HG02678 (cell line): ENCODE measurements at regions not wholly inside any gene's neighbourhood (a gene's known extent, or its start where the extent isn't known, plus 50 kb on each side); places are given as distances from the start of the nearest gene placed in this dataset.

Experiments
- ATAC-seq: cut with Tn5 transposase; IDR thresholded peaks from one replicate; pipeline ENCODE4 v1.9.1; 2021; ENCODE audit warnings: mild to moderate bottlenecking, moderate library complexity; ENCODE audit not compliant: unreplicated experiment

DNA sequence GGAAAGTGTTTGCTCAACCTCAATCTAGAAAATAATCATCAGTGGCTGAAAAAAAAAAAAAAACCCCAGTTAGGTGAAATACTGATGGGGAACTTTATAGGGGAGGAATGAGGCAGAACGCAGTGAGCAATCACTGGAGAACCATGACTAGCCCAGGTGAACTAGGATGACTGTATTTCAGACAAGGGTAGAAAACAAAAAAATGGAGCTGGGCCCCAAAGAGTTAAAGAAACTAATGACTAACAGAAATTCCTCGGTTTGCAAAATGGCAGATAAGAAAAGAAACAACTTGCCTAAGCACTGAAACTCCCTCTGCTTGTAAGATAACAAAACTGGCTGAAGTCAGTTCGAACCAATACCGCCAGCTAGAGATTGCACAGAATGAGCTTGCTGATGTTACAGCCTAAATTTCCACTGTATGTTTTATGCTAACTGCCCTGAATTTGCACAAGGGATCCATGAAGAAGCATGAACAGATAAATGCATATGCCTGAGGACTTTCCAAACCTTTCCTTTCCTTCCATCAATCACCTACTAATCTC lies 245.9 kb downstream of the METTL4 start:
- ATAC-seq: no peak

DNA sequence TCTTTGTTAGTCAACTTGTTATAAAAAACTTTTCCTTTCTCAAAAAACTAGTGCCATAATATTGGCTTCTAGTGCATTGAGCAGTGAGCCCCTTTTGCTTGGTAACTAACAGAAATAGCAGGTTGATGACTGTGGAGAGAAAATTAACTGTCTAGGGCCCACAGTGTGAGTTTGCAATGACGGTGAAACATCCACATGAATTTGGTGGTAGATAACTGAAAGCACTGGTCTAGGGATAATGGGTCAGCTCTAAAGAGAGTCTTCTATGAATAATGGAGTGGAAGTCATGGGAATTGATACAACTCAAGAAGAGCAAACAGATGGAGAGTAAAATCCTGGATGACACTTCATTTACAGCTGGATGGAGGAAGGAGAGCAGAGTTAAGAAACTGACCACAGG lies 245.4 kb downstream of the METTL4 start:
- ATAC-seq: no peak

DNA sequence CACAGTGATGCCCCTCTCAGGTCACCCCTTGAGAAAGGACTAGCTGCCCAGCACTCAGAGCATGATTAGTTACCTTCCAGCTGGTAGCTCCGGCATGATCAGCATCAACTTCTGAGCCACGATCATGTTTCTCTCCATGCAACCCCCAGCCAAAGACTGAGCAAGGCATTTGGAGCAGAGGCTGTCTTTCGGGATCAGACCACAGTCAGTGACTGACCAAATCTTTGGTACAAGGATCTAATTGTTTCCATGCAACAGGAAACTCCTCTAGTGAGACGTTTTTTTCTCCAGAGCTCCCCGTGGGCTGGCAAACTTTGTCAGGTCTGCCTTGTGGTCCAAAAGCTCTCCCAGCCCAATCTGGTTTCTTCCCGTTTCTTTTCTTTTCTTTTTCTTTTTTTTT lies 244.3 kb downstream of the METTL4 start:
- no peak for ATAC-seq

DNA sequence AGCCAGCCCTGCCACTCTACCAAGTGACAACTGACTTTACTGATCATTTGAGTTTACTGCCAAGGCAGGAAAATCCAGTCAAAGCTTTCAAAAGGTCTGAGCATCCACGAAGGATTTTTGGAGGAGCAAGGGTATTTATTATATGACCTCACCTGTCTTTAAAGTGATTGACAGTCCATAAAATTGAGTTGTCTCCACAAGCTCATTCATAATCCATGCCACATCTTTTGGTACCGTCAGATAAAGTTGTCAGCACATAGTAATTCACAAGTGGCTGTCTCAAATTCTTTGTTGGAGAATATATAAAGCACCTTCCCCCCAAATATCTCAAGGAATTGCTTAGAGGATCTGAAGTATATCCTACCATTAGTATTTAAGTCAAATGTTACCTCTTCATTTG lies 240.5 kb downstream of the METTL4 start:
- ATAC-seq: no peak

DNA sequence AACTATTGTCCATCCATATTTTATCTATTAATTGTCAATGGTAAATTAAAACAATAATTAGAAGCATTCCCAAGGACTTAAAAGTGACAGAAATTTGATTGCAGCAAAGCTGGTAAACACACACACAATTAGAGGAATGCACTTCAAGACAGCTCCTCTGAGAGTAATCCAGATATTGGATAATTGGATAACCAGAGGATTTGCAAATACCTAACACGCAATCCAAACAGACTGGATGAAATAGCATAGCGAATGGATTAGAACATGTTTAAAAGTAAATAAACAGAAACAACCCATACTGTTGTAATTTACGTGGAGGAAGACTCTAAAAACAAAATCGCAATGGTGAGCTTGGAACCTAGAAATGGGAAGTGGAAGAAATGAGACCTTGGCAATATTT lies 239.8 kb downstream of the METTL4 start:
- ATAC-seq: no peak

DNA sequence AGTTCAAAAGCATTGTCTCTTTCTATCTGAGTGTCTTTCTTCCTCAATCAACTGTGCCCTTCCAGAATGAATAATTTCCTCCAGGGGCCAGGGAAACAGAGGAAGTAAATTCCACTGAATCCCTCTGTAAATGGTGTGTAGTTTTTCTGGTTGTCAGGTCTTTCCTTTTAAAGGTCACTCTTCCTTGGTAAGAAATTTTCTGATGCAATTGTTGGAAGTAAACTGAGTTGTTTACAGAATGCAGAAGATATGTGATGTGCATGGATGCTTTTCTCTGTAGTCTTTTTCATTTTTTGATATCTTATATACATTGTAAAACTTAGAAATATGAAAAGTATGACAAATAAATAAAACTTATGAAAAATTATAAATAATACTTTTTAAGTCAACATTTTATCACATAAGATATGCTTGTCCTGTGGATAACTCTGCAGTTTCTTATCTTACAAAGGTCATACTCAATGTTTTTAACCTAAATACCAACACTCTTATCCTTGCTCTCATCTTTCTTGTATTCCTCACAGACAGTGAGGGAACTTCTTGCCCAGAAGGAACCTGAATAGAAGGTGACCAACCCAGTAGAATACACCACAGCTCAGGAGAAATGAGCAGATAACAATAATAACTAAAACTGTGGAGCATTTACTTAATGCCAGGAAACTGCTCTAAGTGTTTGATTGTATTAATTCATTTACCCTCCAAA lies 234.5 kb downstream of the METTL4 start:
- no peak for ATAC-seq

DNA sequence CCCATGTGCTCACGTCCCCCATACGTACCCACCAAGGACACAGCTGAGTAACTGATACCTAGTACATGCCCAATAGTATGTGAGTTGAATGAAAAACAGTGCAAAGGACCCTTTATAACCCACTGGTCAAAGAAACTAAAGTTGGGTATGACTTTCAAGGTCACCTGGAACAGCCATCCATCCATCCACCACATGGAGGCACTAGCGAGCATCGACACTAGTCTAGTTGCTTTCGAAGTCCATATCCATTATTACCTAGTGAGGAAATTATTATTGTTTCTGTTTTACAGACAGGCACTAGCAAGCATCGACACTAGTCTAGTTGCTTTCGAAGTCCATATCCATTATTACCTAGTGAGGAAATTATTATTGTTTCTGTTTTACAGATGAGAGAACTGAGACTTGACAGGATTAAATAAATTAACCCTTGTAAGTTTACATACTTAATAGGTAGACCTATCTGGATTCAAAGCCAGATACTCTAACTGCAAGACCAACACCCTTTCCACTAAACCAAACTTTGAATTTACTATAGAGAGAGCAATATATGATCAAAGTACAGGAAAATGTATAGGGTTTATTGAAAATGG lies 233.7 kb downstream of the METTL4 start:
- ATAC-seq: peak; percentile 90

DNA sequence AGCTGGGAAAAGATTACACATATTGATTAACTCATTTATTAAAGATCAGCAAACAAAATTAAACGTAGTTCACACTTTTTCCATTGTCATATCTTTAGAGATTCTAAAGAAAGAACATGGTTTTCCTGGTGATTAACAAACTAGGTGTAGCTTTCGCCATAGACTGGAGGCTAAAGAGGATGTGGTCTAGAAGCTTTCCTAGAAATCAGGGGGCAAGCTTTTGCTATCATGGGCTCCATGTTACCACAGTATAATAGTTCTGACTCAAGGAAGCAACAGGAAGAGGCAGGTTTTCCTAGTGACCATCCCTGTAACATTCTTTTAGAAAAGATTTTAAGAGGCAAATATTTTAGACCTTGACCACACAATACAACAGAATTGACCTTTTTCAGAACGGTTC lies 232.7 kb downstream of the METTL4 start:
- ATAC-seq: no peak

DNA sequence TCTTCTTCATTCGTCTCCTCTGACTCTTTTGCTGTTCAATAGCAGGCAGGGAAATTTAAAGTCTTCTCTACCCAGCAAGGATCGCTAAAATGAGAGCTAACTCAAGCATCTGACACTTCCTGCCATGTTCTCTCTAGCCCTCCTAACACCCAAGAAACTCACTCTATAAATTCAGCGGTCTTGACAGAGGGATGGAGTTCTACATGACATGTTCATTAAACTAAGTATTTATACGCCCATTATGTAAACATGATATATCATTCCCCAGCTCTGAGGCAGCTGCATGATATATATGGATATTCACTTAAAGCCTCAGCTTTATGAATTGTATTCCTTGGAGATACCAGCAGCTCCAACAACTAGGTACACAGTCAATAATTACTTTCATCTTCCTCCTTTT lies 231.0 kb downstream of the METTL4 start:
- no peak for ATAC-seq

DNA sequence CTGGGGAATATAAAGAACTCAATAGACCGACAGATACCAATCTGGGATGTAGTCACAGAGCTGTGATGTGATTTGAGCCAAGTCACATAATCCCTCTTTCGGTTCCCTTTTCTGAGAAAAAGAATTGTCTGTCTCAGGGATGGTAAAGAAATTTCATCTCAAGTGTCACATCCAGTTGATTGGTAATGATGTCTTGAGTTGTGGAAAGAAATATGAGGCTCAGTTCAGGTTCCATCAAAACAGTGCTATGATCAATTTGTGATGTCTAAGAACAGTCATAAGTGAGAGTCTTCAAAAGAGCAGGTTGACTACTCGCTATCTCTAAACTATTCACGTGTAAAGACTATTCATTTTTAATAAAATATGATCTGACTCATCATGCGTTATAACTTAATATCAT lies 223.3 kb downstream of the METTL4 start:
- ATAC-seq: no peak

DNA sequence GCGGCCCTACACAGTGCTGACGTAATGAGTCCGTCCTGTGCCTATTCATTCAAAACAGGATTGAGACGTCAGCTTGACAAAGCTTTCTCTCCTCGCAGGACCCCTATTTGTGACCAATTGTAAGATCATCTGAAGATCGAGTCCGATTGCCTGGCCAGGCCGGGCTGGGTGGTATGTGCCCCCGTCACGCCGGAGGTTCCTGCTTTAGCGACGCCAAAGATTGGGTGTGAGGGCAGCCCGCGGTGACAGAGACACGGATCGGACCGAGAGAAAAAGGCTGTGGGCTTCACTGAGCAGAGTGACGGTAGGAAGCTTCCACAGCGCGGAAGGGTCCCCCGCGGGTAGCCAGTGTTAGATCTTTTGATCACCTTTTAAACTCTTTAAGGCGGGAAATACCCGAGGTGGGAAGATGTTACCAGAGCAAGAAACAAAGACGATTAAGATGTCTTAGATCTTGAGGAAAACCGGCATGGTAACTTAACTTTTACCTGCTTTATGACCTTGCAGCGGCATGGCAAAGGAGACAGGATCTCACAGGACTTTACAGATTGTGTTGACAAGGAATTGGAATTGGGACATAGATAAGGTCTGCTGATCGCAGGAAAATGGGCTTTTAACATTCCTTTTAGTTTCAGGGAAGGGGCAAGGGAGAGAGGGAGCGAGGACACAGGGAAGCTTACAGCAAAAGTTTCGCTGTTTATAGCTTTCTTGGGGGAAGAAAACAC lies 220.0 kb downstream of the METTL4 start:
- ATAC-seq: no peak

DNA sequence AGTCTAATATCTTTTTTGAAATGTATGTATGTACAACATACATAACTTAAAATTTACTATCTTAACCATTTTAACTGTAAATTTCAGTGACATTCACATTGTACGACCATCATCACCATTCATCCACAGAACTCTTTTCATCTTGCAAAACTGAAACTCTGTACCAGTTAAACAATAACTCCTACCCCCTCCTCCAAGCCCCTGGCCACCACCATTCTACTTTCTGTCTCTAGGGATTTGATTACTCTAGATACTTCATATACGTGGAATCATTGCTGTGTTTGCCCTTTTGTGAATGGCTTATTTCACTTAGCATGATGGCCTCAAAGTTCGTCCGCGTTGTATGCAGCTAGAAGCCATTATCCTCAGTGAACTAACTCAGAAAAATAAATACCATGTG lies 217.0 kb downstream of the METTL4 start:
- ATAC-seq: peak; percentile 82

DNA sequence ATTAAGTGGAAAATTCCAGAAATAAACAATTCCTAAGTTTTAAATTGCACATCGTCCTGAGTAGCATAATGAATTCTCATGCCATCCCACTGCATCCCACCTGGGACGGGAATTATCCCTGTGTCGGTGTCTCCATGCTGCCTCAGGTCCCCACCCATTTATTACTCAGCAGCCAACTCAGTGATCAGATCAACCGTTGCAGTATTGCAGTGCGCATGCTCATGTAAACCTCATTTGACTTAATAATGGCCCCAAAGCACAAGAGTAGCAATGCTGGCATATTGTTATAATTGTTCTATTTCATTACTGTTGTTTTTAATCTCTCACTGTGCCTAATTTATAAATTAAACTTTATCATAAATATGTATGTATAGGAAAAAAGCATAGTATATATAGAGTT lies 214.4 kb downstream of the METTL4 start:
- no peak for ATAC-seq

DNA sequence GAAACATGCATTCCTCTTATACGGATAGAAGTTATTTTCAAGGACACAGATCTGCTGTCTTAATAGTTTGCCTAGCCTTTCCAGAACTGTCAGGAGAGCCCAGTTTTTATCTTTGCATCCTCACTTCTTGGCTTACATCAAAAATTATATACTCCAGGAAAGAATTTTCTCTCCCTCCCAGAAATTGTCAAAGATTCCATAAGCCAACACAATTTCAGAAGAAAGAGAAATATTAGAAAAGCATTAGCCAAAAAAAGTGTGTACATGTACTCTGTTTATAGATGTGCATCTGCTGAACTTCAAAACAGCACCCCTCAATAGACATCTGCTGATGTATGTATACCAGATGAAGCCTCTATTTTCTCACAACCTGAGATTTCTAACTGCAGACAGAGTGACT lies 210.4 kb downstream of the METTL4 start:
- ATAC-seq: no peak

DNA sequence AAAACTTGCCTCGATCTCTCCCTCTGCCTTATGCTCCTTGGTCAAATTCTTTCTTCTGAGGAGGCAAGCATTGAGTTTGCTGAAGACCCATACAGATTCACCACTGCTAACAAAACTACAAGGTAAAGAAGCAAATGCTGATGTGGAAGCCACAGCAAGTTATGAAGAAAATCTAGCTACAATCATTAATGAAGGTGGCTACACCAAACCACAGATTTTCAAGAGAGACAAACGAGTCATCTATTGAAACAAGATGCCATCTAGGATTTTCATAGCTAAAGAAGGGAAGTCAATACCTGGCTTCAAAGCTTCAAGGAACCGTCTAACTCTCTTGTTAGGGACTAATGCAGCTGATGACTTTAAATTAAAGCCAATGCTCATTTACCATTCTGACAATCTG lies 203.2 kb downstream of the METTL4 start:
- no peak for ATAC-seq

DNA sequence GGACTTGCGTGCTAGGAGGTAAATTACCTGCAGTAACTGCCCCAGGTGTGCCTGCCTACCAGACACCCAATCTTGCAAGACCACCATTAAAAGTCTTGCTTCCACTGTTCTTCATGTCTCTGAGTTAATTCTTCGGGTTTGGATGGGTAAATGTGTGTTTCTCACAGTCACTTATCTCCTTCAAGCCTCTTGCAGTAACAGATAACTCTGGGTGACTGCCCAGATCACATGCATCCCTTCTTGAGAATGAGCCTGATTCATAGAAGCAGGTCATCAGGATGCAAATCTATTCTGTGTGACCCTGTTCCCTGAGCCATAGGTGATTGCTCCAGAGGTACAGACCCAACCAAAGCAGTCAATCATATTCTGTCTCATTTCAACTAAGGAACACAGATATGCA lies 194.6 kb downstream of the METTL4 start:
- no peak for ATAC-seq

DNA sequence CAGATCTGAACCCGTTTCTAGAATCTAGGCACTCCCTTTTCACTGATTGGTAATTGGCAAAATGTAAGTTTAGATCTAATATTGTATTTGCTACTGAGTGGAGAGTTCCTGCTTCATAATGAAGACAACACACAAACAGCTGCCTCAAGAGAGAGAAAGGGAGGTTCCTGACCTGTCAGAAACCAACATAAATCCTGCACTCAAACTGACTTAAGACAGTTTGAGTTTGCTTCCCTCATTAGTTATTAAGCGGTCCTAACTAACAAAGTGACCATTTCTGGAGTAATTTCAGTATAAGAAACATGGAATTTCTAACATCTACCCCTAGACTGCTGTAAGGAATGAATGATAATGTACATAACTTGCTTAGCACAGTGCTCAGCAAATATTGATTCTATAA lies 191.2 kb downstream of the METTL4 start:
- no peak for ATAC-seq

DNA sequence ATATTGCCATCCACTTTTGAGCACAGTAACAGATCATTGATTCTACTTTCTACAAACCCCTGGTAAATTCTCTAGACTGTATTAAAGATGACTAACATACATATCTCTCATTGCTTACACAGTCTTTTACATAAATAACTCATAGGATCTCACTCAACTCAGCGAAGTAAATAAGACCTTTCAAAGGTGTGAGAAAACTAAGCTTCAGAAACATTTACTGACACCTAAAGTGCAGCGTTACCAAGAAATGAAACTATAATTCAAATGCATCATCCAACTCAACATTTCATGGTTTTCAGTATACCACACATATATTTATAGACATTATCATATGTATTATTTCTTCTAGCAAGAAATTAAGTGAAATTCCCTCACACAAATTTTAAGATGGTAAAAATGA lies 189.8 kb downstream of the METTL4 start:
- ATAC-seq: no peak

DNA sequence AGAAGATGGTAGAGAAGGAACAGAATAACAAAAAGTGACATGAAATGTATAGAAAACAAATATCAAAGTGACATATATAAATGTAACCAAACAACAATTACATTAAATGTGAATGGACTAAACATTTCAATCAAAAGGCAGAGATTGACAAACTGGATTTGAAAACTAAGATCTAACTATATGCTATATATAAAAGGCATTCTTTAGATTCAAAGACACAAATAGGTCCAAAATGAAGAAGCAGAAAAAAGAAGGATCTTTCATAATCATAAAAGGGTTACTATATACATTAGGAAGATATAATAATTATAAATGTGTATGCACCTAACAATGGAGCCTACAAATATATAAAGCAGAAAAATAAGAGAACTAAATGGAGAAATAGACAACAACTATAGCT lies 183.7 kb downstream of the METTL4 start:
- ATAC-seq: no peak

DNA sequence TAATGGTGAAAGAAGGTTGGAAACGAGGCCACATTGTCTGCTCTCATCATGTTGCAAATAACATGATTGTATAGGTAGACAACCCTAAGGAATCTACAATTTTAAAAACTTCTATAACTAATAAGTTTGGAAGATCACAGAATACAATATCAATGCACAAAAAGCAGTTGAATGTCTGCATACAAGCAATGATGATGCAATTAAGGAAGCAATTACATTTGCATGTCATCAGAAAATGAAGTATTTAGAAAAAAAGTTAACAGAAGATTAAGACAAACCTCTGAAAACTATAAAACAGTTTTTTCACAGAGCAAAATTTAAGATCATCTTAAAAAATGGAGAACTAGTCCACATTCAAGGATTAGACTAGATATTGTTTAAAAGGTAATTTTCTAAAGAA lies 181.1 kb downstream of the METTL4 start:
- ATAC-seq: no peak

DNA sequence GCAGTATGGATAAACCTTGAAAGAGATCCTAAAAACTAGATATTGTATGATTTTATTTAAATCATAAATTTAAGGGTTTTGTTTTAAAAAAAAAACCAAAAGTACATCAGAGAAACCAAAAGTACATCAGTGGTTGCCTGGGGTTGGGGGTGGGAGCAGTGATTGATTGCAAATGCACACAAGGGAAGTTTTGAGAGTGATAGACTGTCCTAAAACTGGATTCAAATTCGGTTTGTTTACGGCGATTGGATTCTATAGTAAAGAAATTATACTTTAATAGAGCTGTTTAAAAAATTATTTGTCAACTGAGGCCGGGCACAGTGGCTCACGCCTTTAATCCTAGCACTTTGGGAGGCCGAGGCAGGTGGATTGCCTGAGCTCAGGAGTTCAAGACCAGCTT lies 179.8 kb downstream of the METTL4 start:
- no peak for ATAC-seq

DNA sequence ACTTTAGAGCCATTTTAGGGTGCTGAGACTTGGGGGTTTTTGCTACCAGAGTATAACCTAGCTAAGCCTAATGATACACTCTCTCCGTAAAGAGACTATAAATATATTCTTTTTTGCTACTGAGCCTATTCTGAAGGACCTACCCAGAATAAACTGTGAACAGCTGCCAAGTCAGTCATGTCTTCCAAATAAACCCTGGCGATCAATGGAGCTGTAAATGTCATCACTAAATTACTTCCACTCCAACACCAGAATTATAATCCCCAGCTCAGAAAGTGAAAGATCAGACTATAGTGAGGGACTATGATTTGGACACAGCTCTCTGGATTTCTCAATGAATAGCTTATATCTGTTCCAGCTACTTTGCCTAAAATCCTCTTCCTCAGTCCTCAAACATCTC lies 178.9 kb downstream of the METTL4 start:
- no peak for ATAC-seq
